Limb (tissue), 2 donors: ENCODE measurements at regions not wholly inside any gene's neighbourhood (a gene's known extent, or its start where the extent isn't known, plus 50 kb on each side); places are given as distances from the start of the nearest gene placed in this dataset.

Source experiments
- DNase-seq, 2 donors: peaks; one replicate each; pipeline ENCODE4 v3.0.0-alpha.2; 2016; ENCODE audit errors: extremely low spot score in 2 of 2

DNA sequence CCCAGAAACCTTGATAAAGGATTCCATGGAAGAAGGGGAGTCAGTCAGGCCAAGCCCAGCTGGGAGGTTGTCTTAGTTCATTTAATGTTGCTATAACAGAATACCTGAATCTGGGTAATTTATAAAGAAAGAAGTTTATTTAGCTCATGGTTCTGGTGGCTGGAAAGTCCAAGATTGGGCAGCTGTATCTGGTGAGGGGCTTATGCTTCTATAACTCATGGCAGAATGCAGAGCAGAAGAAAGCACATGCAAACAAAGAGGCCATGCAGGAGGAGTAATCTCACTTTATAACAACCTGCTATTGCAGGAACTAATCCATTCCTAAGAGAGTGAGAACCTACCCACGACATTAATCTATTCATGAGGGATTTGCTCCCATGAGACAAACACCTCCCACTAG lies 54.2 kb upstream of the ANKRD1 start:
- DNase-seq, result no peak

DNA sequence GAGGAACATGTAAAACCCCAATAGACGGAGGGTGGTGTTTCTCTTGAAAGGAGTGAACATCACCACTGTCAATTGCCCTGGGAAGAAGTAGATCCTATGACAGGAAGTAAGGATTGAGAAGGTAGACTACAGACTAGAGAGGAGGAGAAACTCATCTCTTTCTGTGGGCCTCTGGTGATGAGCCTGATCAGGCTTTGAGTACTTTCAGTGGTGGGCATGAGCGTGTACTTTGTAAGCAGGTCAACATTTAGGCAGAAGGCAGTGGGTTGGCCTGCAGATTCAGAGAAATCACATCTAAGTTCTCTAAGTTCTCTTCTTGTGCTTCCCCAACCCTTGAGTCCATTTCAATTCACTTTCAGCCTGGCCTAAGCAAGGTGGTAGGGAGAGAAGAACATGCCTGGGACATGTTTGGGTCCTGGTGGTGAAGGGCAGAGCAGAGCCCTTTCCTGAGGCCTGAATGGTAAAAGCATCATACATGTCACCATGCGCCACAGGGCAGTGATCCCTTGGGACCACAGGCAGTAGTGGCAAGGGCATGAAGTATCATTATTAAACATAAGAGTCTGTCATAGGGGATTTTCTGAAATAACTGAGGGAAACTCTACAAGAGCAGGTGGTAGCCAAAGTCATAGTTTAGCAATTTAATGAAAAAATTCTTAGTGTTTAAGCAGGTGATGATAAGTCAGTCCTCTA lies 56.4 kb upstream of the ANKRD1 start:
- no peak for DNase-seq

DNA sequence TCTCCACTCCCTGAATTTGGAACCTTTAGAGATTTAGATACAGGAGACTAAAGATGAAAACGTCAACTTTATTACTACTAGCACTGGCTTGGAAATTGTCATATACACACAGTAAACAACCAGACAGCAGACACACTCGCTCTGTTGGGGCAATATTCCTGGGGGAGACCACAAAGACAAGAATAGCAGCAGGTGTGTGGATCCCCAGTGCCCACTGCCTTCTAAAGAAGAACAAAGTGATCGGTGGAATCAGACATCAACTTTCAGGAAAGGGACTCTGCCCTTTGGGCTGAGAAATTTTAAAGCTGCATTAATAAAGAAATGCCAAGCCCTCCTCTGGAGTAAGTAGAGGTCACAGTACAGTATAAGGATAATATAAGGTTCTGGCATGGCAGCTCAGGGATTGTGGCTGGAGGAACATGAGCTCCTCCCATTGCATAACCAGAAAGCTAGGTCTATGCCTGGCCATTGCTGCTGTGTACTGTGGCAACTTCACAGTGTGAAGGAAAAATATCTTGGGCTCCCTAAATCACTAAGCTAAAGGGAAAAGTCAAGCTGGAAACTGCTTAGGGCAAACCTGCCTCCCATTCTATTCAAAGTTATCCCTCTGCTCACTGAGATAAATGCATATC lies 57.1 kb upstream of the ANKRD1 start:
- DNase-seq, result no peak

DNA sequence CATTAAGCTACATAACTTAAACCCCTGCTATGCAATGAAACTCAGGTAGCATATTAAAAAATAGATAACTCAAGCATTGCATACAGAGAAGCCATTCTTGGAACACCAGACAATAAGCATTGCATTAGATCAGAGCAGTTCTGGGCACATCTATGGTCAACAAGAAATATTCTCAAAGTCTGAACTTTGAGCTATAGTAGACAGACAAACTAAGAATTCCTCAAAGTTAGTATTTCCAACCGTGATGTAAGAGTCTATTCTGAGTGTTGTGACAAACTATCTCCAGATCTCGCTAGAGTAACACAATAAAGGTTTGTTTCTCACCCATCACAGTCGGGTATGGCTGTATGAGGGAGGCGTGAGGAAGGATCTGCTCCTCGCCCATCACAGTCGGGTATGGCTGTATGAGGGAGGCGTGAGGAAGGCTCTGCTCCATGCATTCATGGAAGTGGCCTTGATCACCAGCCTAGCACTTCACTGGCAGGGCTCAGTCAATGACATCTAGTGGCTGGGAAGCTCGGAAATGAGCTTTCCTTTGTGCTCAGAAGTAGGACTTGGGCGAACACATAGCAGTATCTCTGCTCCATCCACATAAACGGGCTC lies 61.6 kb upstream of the ANKRD1 start:
- DNase-seq, result no peak

DNA sequence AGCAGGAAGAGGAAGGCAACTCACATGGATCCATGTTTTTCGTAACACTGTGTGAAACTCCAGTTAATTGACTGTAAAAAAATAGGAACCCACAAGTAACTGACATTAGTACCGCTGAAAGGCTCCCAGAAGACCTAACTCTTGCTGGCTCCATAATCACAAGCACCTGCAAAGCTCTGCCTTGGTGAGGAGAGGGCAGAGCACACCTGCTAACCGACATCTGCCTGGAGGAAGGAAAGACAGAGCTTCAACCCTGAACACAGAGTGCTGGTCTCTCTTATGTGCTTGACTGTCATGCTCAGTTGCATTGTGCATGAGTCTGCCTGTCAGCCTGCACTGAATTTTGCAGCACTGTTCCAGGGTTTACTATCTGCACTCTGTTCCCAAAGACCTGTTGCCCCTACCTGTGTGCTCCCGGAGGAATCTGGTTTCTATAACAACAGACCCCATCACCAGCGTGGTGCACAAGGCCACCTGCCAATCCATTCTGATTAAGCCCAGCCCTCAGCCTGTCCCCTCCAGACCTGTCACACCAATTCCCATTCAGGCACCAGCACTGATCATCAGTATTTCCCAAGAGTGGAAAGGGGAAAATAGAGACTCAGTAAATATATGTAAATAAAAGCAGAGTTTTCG lies 63.1 kb upstream of the ANKRD1 start:
- no peak for DNase-seq

DNA sequence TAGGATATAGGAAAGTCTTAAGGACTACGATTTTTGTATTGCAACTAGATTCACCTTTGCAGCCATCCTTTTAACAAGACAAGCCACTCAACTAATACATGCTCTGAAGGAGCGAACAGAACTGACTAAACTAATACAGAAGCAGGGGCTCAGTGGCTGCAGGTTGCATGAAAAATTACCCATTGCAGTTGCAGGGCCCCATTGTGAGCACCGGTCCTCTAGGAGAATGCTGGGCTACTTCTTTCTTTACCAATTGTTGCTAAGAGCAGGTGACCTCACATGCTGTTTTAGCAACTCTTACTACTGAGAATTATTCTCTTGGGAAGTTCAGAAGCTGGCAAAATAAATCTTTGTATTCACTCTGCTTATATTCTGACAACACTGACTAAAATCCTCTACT lies 64.0 kb upstream of the ANKRD1 start:
- DNase-seq, result no peak

DNA sequence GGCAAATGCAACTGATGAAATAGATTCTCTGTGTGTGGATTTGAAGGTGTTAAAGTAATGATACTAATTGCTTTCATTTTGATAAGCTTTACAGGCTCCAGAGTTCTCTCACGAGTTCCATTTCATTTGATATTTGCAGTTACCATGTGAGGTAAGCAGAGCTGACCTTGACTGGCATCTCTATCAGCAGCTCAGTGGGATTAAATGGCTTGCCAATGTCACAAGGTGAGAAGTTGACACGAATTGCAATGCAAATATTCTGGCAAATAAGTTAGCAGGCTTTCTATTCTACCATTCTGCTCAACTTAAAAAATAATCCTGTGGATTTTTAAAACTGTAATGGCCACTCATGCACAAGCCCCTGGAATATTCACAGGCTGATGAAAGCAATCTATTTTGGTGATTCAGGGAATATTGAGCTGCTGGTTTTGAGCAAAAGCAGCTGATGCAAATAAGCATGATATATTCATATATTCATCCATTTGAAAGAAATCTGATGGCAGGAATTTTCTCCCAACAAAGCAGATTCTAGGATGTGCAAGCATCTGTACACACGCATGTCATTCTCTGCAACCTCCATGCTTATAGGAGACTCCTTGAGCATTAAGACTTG lies 64.5 kb upstream of the ANKRD1 start:
- DNase-seq, result no peak

DNA sequence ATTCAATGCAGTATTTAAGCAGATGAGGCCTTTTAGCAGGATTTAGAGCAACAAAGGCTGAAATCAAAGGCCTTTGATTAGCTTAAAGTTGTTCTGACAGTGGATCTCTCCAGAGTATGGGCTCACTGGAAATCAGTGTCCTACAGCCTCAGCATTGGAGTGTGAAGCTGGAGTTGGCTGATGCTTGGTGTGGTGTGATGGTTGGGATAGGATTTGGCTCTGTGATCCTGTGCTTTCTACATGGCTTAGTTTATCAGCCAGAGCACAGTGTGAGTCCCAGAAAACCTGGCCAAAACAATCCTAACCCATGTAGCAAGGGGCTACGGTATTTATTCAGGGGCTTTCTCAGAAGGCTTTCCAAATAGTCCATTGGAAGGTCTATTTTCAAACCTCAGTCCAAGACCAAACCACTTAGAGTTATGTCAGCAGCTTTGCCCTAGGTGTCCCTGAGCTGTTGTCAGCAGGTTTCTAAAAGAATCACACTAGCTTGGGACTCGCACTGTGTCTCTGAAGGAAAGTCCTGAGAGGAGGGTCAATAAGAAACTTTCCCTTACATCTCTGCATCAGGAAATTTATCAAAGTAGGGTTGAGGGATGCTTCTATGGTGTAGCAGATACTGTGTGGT lies 65.4 kb upstream of the ANKRD1 start:
- no peak for DNase-seq

DNA sequence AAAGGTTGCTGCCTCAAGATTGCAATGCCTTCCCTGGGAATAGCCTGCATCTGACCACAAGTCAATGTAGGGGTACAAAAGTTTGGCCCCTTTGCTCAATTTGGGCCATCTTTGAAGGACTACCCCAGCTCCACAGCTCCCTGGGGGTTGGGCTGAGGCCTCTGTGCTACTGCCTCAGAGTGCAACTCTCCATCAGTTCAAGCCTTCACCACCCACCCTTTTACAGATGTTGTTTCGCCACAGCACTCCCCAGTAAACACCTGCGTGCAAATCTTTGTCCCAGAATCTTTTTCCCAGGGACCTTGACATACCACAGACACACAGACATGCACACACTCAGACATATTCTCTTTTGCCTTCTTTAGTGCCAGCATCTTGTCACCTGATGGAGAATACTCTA lies 66.0 kb upstream of the ANKRD1 start:
- DNase-seq, result no peak

DNA sequence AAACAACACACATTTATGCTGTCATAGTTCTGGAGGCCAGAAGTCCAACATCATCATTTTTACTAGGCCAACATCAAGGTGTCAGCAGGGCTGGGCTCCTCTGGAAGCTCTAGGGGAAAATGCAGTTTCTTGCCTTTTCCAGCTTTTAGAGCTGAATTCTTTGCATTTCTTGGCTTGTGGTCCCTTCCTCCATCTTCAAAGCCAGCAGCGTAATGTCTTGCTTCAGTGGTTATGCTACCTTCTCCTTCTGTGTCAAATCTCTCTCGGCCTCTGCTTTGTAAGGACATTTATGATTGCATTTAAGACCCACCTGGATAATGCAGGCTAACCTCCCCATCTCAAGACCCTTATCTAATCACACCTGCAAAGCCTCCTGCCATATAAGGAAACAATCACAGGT lies 66.5 kb upstream of the ANKRD1 start:
- no peak for DNase-seq

DNA sequence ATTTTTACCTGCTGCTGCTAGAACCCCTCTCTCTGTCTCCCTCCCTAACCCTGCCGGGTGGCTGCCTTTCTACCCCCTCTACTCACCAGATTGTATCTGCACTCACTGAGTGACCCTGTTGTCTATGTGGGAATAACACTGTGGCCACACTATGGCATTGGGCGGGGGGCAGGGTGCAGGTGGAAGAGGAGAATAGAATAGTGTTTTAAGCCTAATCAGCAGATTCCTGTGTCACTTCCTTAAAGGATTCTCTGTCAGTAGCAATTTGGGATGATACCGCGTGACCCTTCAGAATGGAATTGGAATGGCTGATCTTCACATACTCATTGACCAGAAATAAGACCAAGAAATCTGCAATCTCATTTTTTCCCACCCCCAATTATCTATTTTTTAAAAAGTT lies 67.1 kb upstream of the ANKRD1 start:
- no peak for DNase-seq

DNA sequence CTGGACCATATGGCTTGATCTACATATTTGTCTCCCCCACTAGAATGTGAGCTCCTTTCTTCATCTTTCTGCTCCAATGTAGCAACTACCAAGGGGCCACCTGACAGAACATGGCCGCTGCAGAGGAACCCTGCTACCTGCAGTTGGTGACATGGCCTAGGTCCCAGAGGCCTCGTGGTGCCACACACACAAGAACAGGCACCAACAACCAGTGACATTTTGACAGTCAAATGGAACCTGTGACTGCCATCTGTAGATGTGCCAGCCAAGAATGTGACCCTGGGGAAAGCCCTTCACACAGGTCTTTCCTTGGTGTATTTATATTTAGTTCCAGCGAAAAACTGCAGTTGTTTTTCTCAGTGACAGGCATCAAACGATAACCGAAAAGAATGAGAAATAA lies 67.9 kb upstream of the ANKRD1 start:
- no peak for DNase-seq

DNA sequence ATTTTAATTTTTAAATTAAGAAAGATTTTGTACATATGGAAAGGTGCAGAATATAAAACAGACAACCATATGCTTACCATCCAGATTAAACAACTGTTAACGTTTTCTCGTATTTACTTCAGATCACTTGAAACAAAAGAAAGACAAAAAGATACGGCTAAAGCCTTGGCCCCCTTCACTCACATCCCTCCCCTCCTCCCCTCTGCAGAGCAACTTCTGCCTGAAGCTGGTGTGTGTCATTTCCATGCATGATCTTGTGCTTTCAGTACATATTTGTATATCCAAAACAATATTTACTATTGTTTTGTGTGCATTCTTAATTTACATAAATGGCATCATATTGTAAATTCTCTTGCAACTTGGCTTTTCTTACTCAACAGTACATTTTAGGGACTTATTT lies 68.5 kb upstream of the ANKRD1 start:
- no peak for DNase-seq

DNA sequence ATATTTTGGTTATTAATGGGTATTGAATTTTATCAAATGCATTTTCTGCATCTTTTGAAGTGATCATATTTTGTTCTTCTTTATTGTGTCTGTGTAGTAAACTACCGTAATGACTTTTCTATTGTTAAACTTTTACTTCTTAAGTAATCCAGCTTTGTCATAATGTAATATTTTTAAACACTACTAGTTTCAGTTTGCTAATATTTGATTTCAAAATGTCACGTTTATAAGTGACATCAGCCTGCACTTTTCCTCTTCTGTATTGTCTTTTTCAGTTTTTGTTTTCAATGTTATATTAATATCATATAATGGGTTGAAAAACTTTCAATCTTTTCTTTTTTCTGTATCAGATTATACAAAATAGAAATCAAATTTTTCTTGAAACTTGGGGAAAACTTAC lies 71.6 kb upstream of the ANKRD1 start:
- DNase-seq, result no peak

DNA sequence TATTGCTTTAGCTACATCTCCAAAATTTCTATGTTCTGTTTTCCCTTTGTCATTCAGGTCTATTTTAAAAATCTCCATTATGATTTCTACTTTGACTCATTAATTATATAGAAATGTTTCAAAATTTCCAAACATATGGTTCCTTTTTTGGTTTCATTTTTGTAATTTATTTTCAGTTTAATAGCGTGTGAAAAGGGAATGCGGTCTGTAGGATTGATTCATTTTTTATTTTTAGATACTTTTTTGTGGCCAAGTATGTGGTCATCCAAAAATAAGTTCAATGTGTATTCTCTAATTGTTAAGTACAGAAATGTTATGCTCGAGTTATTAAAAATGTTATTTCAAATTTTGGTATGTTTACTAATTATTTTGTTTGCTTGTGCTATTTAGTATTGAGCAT lies 72.5 kb upstream of the ANKRD1 start:
- DNase-seq, result no peak

DNA sequence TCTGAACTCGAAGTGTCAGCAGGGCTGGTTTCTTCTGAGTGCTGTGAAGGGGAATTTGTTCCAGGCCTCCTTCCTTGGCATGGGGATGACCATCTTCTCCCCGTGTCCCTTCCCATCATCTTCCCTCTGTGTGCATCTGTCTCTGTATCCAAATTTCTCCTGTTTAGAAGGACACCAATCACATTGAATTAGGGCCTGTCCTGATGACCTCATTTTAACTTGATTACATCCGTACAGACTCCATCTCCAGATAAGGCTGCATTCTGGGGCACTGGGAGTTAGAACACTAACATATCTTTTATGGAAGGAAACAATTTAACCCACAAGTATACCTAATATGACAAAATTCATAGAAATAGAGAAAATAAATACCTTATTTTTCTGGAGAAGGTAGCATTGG lies 76.8 kb upstream of the ANKRD1 start:
- no peak for DNase-seq

DNA sequence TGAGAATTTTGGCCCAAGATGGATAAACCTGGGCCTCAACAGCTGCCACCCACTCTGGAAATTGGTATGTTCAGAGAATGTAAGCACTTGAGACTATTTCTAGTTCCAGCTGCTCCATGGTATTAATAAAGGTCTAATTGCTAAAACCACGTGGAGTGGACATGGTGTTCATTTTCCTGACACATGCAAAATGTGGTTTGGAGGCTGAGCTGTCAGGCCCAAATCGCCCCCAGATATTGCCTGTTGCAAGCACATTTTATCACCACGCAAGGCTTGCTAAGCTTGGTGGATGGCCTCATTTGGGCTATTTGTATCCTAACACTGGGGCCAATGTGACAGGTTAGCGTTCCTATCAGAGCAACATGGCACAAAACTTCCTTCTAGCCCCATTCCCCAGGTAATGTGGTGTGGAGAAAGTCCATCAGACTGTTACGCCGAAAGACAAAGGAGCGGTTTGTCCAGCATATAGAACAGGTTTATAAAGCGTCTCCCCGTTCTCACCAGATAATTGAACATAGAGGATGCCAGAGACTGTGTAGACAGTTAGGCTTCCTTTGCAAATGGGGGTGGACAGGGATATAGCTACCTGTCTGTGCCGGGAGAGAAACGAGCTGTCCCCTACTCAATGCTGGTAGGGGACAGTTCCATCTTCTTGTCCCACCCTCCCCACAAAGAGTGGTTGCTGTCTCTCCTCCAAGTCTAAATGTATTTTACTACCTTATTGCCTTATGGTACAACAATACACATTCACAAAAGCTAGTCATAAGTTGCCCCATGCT lies 78.0 kb upstream of the ANKRD1 start:
- DNase-seq, result no peak

DNA sequence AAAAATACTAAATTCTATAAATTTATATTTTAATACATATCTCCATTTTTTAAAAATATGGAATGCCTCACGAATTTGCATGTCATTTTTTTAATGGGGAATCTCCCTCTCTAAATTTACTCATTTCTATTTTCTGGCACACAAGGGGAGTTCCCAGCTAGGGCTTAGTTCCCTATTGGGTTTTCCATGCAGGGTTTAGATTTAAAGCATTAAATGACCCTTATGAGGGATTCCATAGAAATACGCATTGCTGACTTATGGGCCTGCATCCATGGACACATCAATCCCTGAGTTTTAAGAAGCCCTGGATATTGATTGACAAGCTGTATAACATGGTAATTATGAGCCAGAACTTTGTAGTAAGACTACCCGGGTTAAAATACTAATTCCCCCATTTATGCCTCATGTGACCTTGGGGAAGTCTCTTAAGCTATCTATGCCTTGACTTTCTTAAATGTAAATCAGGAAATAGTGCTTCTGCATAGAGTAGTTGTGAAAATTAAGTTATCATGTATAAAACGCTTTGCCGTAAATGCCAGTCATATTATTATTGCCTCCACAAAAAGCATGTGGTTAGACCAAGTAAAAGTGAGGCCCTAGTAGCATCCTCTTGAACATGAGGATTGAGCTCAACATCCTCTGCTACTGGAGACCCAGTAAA lies 78.8 kb upstream of the ANKRD1 start:
- no peak for DNase-seq

DNA sequence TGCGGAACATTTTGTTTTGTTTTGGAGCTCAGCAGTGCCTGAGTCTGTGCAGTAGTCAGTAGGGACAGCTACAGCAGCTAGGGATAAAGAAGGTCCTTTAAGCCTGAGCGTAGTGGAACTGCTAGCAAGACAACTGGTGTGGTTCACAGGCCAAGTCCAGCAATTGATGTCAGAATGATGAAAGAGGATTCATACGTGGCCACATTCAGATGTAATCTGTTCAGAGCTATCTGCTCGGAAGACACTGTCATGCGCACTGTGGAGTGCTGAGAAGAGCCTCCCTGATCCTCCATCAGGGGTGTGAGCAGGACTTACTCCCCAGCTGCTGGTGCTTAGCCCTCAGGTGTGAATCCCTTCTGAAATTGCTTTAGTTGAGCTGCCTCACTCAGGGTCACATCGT lies 79.6 kb upstream of the ANKRD1 start:
- DNase-seq, result no peak

DNA sequence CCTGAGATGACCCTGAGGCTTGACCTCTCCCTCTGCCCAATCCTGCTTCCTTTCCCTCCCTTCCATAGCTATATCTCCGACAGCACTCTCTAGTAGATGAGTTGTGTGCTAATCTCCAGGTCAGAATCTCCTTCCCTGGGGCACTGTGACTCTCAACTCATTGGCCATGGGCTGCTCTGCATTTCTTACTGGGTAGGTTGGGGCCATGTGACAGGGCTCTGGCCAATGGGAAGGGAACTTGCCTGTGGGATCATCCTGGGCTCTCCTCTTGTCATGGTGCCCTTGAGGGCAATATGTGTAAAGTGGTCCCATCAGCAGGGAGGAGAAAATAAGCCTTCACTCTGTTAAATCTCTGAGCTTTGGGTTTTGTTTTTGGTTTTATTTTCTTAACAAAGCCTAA lies 80.1 kb upstream of the ANKRD1 start:
- no peak for DNase-seq

DNA sequence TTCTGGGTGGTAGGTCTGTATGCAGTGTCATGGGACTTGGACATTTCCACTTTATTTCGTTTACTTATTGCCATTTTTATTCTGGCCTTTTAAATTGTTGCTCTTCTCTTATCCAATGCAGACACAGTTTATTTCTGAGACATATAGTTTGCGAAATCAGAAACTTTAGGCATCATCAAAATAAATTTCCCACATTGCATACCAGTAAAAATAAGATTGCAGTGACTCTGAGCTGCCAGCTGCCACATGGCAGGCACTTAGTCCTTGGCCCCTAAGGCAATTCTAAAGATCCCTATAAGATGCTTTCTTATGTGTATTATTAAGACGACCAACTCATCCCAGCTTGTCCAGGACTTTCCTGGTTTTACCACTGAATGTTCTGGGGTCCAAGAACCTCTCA lies 81.8 kb upstream of the ANKRD1 start:
- no peak for DNase-seq
